A549 (cell line): ENCODE measurements at regions not wholly inside any gene's neighbourhood (a gene's known extent, or its start where the extent isn't known, plus 50 kb on each side); places are given as distances from the start of the nearest gene placed in this dataset.
"Not testable (repeated sequence)": the region's sequence is repeated elsewhere in the genome, so short reads cannot be mapped to it uniquely, and the experiment has no call there.

Experiments
- CEBPB ChIP-seq, 2 experiments: fragments of >200 bp in 1 of 2; sonication (Bioruptor Twin) in 1 of 2; formaldehyde crosslinking in 1 of 2; IDR thresholded peaks; 2 replicates each; pipeline ENCODE4 v1.6.1; 2012 to 2016
- CHD2 ChIP-seq: fragments of 150-350 bp; IDR thresholded peaks from 2 replicates; pipeline ENCODE4 v1.6.1; 2014; ENCODE audit warnings: low read length; ENCODE audit not compliant: partially characterized antibody
- HOXA7 ChIP-seq: fragments of 250-450 bp; sonication (Bioruptor Pico); IDR thresholded peaks from 2 replicates; pipeline ENCODE4 v1.5.0; 2020; ENCODE audit warnings: mild to moderate bottlenecking, moderate library complexity
- HOXB13 ChIP-seq: fragments of 250-450 bp; sonication (Bioruptor Pico); IDR thresholded peaks from 2 replicates; pipeline ENCODE4 v1.5.0; 2020; ENCODE audit warnings: low read depth, mild to moderate bottlenecking, moderate library complexity
- JUNB ChIP-seq: fragments of >200 bp; sonication (Bioruptor Twin); formaldehyde crosslinking; IDR thresholded peaks from 2 replicates; pipeline ENCODE4 v1.6.1; 2016
- KDM1A ChIP-seq: fragments of 200-600 bp; sonication (generic); IDR thresholded peaks from 2 replicates; pipeline ENCODE4 v1.6.1; 2016; ENCODE audit warnings: low read depth, mild to moderate bottlenecking
- MYC ChIP-seq: IDR thresholded peaks from 2 replicates; pipeline ENCODE4 v1.6.1; 2012; ENCODE audit warnings: mild to moderate bottlenecking, inconsistent platforms, low read length, improper control_type of control experiment, borderline replicate concordance
- POLR2A ChIP-seq: IDR thresholded peaks from 2 replicates; pipeline ENCODE4 v1.6.1; 2012; ENCODE audit warnings: mild to moderate bottlenecking, low read length
- RAD21 ChIP-seq, 2 experiments: fragments of >200 bp in 1 of 2; sonication (Bioruptor Twin) in 1 of 2; formaldehyde crosslinking in 1 of 2; IDR thresholded peaks in 1 of 2; conservative IDR thresholded peaks in 1 of 2; 2 replicates in 1 of 2; 3 replicates in 1 of 2; pipeline ENCODE4 v1.6.1; 2012 to 2018; ENCODE audit warnings: inconsistent platforms in 1 of 2
- RNF2 ChIP-seq: fragments of 200-600 bp; sonication (generic); IDR thresholded peaks from 2 replicates; pipeline ENCODE4 v1.6.1; 2016; ENCODE audit warnings: low read depth, mild to moderate bottlenecking, antibody characterized with exemption, moderate library complexity, borderline replicate concordance
- TP53 ChIP-seq: fragments of 250-450 bp; sonication (Bioruptor Pico); IDR thresholded peaks from 2 replicates; pipeline ENCODE4 v1.5.0; 2021; ENCODE audit warnings: mild to moderate bottlenecking, moderate library complexity
- TF ChIP-seq, protein P1 (sequence below): fragments of >200 bp; sonication (Bioruptor Twin); formaldehyde crosslinking; IDR thresholded peaks from 3 replicates; pipeline ENCODE4 v1.5.1; 2016
- TF ChIP-seq, protein P2 (sequence below): IDR thresholded peaks from 2 replicates; pipeline ENCODE4 v1.6.1; 2012

DNA sequence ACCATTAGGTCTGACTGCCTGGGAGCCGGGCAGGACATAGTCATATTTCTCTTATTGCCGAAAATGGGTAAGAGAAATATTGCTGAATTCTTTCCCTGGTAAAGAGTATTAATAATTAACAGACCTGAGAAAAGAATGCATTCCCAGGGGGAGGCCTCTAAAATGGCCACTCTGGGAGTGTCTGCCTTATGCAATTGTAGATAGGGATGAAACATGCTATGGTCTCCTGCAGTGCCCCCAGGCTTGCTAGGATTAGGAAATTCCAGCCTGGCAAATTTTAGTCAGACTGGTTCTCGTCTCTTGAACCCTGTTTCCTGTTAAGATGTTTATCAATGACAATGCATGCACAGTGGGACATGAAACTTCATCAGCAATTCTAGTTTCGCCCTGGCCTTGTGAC, 975.7 kb downstream of the TBC1D32 start:
- not testable (repeated sequence) for TF ChIP-seq RNF2; RAD21 (conservative IDR thresholded peaks at IDR 0.05 in 1 of 2, IDR thresholded peaks at IDR 0.05 in 1 of 2); CEBPB (IDR thresholded peaks at IDR 0.05); JUNB; TP53 (CRISPR knock-in tag); CHD2; POLR2A; KDM1A; HOXB13 (CRISPR knock-in tag); MYC; HOXA7 (CRISPR knock-in tag)
- TF ChIP-seq, protein P1, sequence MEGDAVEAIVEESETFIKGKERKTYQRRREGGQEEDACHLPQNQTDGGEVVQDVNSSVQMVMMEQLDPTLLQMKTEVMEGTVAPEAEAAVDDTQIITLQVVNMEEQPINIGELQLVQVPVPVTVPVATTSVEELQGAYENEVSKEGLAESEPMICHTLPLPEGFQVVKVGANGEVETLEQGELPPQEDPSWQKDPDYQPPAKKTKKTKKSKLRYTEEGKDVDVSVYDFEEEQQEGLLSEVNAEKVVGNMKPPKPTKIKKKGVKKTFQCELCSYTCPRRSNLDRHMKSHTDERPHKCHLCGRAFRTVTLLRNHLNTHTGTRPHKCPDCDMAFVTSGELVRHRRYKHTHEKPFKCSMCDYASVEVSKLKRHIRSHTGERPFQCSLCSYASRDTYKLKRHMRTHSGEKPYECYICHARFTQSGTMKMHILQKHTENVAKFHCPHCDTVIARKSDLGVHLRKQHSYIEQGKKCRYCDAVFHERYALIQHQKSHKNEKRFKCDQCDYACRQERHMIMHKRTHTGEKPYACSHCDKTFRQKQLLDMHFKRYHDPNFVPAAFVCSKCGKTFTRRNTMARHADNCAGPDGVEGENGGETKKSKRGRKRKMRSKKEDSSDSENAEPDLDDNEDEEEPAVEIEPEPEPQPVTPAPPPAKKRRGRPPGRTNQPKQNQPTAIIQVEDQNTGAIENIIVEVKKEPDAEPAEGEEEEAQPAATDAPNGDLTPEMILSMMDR = not testable (repeated sequence)
- TF ChIP-seq, protein P2, sequence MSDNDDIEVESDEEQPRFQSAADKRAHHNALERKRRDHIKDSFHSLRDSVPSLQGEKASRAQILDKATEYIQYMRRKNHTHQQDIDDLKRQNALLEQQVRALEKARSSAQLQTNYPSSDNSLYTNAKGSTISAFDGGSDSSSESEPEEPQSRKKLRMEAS = not testable (repeated sequence)
